Caco-2 (cell line): ENCODE measurements at regions not wholly inside any gene's neighbourhood (a gene's known extent, or its start where the extent isn't known, plus 50 kb on each side); places are given as distances from the start of the nearest gene placed in this dataset.
"Not testable (repeated sequence)": the region's sequence is repeated elsewhere in the genome, so short reads cannot be mapped to it uniquely, and the experiment has no call there.

Experiments
- BruUV-seq: library from RNA; stranded (reverse); fragments of 400-500 nt; replicated peaks from 2 replicates; lab custom pipeline; 2021; lab: Mats Ljungman, UMichigan
- CTCF ChIA-PET: fragments of 300-600 bp; sonication (Branson Sonifier 250); formaldehyde crosslinking; loops from one replicate; lab custom pipeline; 2022; ENCODE audit warnings: antibody characterized with exemption; lab: Charles Lee
- POLR2A ChIA-PET: fragments of 300-600 bp; sonication (Branson Sonifier 250); formaldehyde crosslinking; loops from one replicate; lab custom pipeline; 2022; ENCODE audit warnings: antibody characterized with exemption; lab: Charles Lee
- DNase-seq, 2 experiments: peaks; one replicate each; pipeline versions ENCODE4 v3.0.0 to v3.0.0-alpha.2; 2020 to 2022
- H3K27me3 ChIP-seq: replicated peaks from 2 replicates; pipeline ENCODE4 v1.6.0; 2011; ENCODE audit warnings: low read length; ENCODE audit not compliant: control insufficient read depth, insufficient read depth
- H3K36me3 ChIP-seq: 2 replicates; pipeline ENCODE4 v1.5.1; 2011; ENCODE audit warnings: low read length; ENCODE audit not compliant: control insufficient read depth, insufficient read depth
- H3K4me1 ChIP-seq: fragments of 250-450 bp; sonication (Bioruptor Pico); 2 replicates; pipeline ENCODE4 v1.5.1; 2020; ENCODE audit warnings: mild to moderate bottlenecking
- H3K4me3 ChIP-seq: 2 replicates; pipeline ENCODE4 v1.5.1; 2011; ENCODE audit warnings: low read depth, mild to moderate bottlenecking, control low read depth, low read length
- H3K9me3 ChIP-seq: fragments of 250-450 bp; sonication (Bioruptor Pico); 2 replicates; pipeline ENCODE4 v1.5.1; 2020; ENCODE audit warnings: mild to moderate bottlenecking, moderate library complexity
- H3K27ac Mint-ChIP-seq: one replicate; pipeline ENCODE4 v1.8.0; 2022; ENCODE audit warnings: mixed read lengths; ENCODE audit not compliant: unreplicated experiment
- H3K27me3 Mint-ChIP-seq: one replicate; pipeline ENCODE4 v1.8.0; 2022; ENCODE audit warnings: mixed read lengths; ENCODE audit not compliant: insufficient read depth, unreplicated experiment
- H3K36me3 Mint-ChIP-seq: one replicate; pipeline ENCODE4 v1.8.0; 2022; ENCODE audit warnings: mild to moderate bottlenecking, mixed read lengths; ENCODE audit not compliant: insufficient read depth, unreplicated experiment
- H3K4me1 Mint-ChIP-seq: one replicate; pipeline ENCODE4 v1.8.0; 2022; ENCODE audit warnings: low read depth, mixed read lengths; ENCODE audit not compliant: unreplicated experiment
- H3K4me3 Mint-ChIP-seq: one replicate; pipeline ENCODE4 v1.8.0; 2022; ENCODE audit warnings: mild to moderate bottlenecking, moderate library complexity, mixed read lengths; ENCODE audit not compliant: unreplicated experiment
- H3K9me3 Mint-ChIP-seq: one replicate; pipeline ENCODE4 v1.8.0; 2022; ENCODE audit warnings: mixed read lengths; ENCODE audit not compliant: unreplicated experiment
- intact Hi-C: fragments of 100-400 bp; cut with micrococcal nuclease; formaldehyde crosslinking; loops from one replicate; pipeline ENCODE4 v1.10.0; 2022; ENCODE audit not compliant: unreplicated experiment
- TF ChIP-seq, protein P1 (sequence below), 2 experiments: fragments of 200-600 bp in 1 of 2; IDR thresholded peaks; 1 replicate in 1 of 2; 2 replicates in 1 of 2; pipeline versions ENCODE4 v1.5.1 to v1.8.0; 2011 to 2022; ENCODE audit warnings: antibody characterized with exemption in 1 of 2, control low read depth in 1 of 2, inconsistent platforms in 1 of 2, low read depth in 1 of 2, low read length in 1 of 2, mild to moderate bottlenecking in 1 of 2, moderate library complexity in 1 of 2; ENCODE audit not compliant: insufficient read depth in 1 of 2, severe bottlenecking in 1 of 2, unreplicated experiment in 1 of 2

DNA sequence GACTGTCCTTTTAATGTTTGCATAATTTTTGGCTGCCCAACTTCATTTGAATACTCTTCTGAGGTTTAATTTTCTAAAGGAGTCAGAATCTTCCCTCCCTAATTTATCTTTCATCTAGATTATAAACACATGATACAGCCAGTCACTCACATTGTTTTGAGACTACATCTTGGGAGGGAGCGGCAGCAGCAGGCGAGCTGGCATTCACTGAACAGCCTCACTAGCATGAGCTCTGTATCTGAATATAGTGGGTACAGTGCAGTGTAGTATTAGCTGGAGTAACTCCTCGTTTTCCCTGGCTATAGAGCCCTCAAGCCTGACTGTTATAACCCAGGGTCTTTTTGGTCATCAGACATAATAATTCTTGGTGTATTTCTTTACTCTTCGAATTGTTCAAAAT is 969.2 kb upstream of the COX7C start:
- BruUV-seq: TSS peak; percentile 77
- intact Hi-C loops: no loop called here

DNA sequence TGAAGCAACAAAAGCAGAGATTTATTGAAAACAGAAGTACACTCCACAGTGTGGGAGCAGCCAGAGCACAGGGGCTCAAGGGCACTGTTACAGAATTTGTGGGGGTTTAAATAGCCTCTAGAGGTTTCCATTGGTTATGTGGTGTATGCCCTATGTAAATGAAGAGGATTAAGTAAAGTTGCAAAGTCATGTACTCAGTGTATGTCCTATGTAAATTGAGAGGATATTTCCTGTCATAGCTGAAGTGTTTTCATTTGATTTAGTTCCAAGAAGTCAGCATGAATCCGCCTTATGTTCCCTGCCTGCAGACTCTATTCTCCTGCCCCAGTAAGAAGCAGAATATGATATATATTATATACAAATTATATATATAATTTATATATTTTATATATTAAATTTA is 966.0 kb upstream of the COX7C start:
- ChIA-PET POLR2A (no interaction called here), CTCF (no interaction called here)
- H3K4me1 Mint-ChIP-seq: no peaks in the 10 kb centered on the region
- H3K27me3 Mint-ChIP-seq: no peaks in the 10 kb centered on the region
- no peaks in the 10 kb centered on the region for H3K36me3 ChIP-seq
- H3K36me3 Mint-ChIP-seq: no peaks in the 10 kb centered on the region
- intact Hi-C loops: no loop called here
- H3K27me3 ChIP-seq: no peaks in the 10 kb centered on the region
- no peak overlapping the region for H3K4me3 ChIP-seq
- H3K9me3 ChIP-seq: no peaks in the 10 kb centered on the region
- TF ChIP-seq, protein P1, sequence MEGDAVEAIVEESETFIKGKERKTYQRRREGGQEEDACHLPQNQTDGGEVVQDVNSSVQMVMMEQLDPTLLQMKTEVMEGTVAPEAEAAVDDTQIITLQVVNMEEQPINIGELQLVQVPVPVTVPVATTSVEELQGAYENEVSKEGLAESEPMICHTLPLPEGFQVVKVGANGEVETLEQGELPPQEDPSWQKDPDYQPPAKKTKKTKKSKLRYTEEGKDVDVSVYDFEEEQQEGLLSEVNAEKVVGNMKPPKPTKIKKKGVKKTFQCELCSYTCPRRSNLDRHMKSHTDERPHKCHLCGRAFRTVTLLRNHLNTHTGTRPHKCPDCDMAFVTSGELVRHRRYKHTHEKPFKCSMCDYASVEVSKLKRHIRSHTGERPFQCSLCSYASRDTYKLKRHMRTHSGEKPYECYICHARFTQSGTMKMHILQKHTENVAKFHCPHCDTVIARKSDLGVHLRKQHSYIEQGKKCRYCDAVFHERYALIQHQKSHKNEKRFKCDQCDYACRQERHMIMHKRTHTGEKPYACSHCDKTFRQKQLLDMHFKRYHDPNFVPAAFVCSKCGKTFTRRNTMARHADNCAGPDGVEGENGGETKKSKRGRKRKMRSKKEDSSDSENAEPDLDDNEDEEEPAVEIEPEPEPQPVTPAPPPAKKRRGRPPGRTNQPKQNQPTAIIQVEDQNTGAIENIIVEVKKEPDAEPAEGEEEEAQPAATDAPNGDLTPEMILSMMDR (IDR thresholded peaks at IDR 0.05; ENCODE audit: insufficient read depth in 1 of 2, low read depth in 1 of 2, low read length in 1 of 2, severe bottlenecking in 1 of 2, unreplicated experiment in 1 of 2): no peak
- H3K27ac Mint-ChIP-seq: no peak overlapping the region
- no peak for DNase-seq
- H3K4me1 ChIP-seq: no peaks in the 10 kb centered on the region
- BruUV-seq: no TSS peak
- H3K9me3 Mint-ChIP-seq: peaks cover 23% of the 10 kb centered on the region
- no peak overlapping the region for H3K4me3 Mint-ChIP-seq

More for the DNA sequence above, 969.2 kb upstream of the COX7C start:
- H3K4me1 Mint-ChIP-seq: no peaks in the 10 kb centered on the region
- no peaks in the 10 kb centered on the region for H3K9me3 ChIP-seq
- H3K4me1 ChIP-seq: no peaks in the 10 kb centered on the region
- H3K36me3 Mint-ChIP-seq: no peaks in the 10 kb centered on the region
- ChIA-PET POLR2A (no interaction called here), CTCF (no interaction called here)
- no peak overlapping the region for H3K4me3 ChIP-seq
- H3K4me3 Mint-ChIP-seq: no peak overlapping the region
- no peak overlapping the region for H3K27ac Mint-ChIP-seq
- no peaks in the 10 kb centered on the region for H3K36me3 ChIP-seq
- H3K9me3 Mint-ChIP-seq: no peaks in the 10 kb centered on the region
- TF ChIP-seq, protein P1 (IDR thresholded peaks at IDR 0.05; ENCODE audit: insufficient read depth in 1 of 2, low read depth in 1 of 2, low read length in 1 of 2, severe bottlenecking in 1 of 2, unreplicated experiment in 1 of 2): no peak
- DNase-seq: no peak
- H3K27me3 ChIP-seq: no peaks in the 10 kb centered on the region
- no peaks in the 10 kb centered on the region for H3K27me3 Mint-ChIP-seq

DNA sequence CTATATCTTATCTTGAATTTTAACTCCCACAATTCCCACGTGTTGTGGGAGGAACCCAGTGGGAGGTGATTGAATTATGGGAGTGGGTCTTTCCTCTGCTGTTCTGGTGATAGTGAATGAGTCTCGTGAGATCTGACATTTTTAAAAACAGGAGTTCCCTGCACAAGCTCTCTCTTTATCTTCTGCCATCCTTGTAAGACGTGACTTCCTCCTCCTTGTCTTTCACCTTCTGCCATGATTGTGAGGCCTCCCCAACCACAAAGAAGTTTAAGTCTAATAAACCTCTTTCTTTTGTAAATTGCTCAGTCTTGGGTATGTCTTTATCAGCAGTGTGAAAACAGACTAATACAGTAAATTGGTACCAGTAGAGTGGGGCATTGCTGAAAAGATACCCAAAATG is 963.6 kb upstream of the COX7C start:
- H3K27ac Mint-ChIP-seq, H3K9me3 ChIP-seq, H3K4me3 ChIP-seq, H3K27me3 ChIP-seq, DNase-seq, BruUV-seq, intact Hi-C loops, POLR2A ChIA-PET, H3K36me3 ChIP-seq, H3K4me3 Mint-ChIP-seq, H3K4me1 Mint-ChIP-seq, H3K27me3 Mint-ChIP-seq, H3K36me3 Mint-ChIP-seq, CTCF ChIA-PET, H3K4me1 ChIP-seq: not testable (repeated sequence)
- H3K9me3 Mint-ChIP-seq: peaks cover 29% of the 10 kb centered on the region

DNA sequence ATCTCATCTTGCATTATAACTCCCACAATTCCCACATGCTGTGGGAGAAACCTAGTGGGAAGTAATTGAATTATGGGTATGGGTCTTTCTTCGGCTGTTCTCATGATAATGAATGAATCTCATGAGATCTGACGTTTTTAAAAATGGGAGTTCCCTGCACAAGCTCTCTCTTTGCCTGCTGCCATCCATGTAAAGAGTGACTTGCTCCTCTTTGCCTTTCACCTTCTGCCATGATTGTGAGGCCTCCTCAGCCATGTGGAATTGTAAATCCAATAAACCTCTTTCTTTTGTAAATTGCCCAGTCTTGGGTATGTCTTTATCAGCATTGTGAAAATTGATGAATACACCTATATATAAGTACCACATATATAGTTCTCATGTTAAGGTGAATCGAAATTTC is 961.7 kb upstream of the COX7C start:
- H3K4me3 Mint-ChIP-seq: no peak overlapping the region
- intact Hi-C loops: no loop called here
- ChIA-PET CTCF (no interaction called here), POLR2A (no interaction called here)
- TF ChIP-seq, protein P1 (IDR thresholded peaks at IDR 0.05; ENCODE audit: insufficient read depth in 1 of 2, low read depth in 1 of 2, low read length in 1 of 2, severe bottlenecking in 1 of 2, unreplicated experiment in 1 of 2): no peak
- Histone ChIP-seq H3K4me1 (no peaks in the 10 kb centered on the region), H3K27me3 (no peaks in the 10 kb centered on the region), H3K9me3 (no peaks in the 10 kb centered on the region), H3K36me3 (no peaks in the 10 kb centered on the region), H3K4me3 (no peak overlapping the region)
- no TSS peak for BruUV-seq
- no peak for DNase-seq
- H3K27ac Mint-ChIP-seq: no peak overlapping the region
- H3K36me3 Mint-ChIP-seq: no peaks in the 10 kb centered on the region
- H3K4me1 Mint-ChIP-seq: no peaks in the 10 kb centered on the region
- H3K27me3 Mint-ChIP-seq: no peaks in the 10 kb centered on the region
- H3K9me3 Mint-ChIP-seq: peaks cover 29% of the 10 kb centered on the region

DNA sequence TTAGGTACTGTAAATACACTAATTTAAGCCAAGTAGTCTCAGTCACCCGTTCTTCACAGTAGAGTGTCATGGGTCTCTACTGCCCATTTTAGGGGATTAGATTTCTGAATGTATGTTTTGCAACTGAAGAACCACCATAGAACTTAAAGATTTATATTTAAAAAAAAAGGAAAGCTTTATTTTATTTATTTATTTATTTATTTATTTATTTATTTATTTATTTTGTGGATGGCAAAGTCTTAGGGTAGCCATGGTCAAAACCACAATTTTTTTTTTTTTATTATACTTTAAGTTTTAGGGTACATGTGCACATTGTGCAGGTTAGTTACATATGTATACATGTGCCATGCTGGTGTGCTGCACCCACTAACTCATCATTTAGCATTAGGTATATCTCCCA is 960.4 kb upstream of the COX7C start:
- H3K27me3 Mint-ChIP-seq, CTCF ChIA-PET, DNase-seq, H3K27me3 ChIP-seq, H3K4me1 Mint-ChIP-seq, intact Hi-C loops, H3K4me3 ChIP-seq, H3K36me3 Mint-ChIP-seq, H3K4me1 ChIP-seq, H3K36me3 ChIP-seq, H3K27ac Mint-ChIP-seq, H3K9me3 ChIP-seq, POLR2A ChIA-PET, H3K4me3 Mint-ChIP-seq, BruUV-seq: not testable (repeated sequence)
- H3K9me3 Mint-ChIP-seq: peaks cover 35% of the 10 kb centered on the region
